ENCODE measurements at regions not wholly inside any gene's neighbourhood (a gene's known extent, or its start where the extent isn't known, plus 50 kb on each side); places are given as distances from the start of the nearest gene placed in this dataset.

GRCh38 chr2:120815292-120815691 lies 79.6 kb downstream of the GLI2 start:
- ChIA-PET POLR2A (no interaction called here), CTCF (no interaction called here)
- DNase-seq (ENCODE audit: extremely low spot score): no peak
- TF ChIP-seq CTCF (IDR thresholded peaks at IDR 0.05; ENCODE audit: control extremely low read depth, extremely low read depth, low read depth, missing control alignments): no peak

- no peak for DNase-seq (ENCODE audit: extremely low spot score)
- TF ChIP-seq CTCF (IDR thresholded peaks at IDR 0.05; ENCODE audit: control extremely low read depth, extremely low read depth, low read depth, missing control alignments): no peak
- CTCF ChIA-PET: no interaction called here
- POLR2A ChIA-PET: no interaction called here
Observed at GRCh38 chr2:120817136-120817955, 81.7 kb downstream of the GLI2 start.

GRCh38 chr2:120817956-120818325 lies 82.3 kb downstream of the GLI2 start:
- CTCF ChIA-PET: no interaction called here
- POLR2A ChIA-PET: no interaction called here
- DNase-seq (ENCODE audit: extremely low spot score): no peak
- no peak for TF ChIP-seq CTCF (IDR thresholded peaks at IDR 0.05; ENCODE audit: control extremely low read depth, extremely low read depth, low read depth, missing control alignments)

- ChIA-PET CTCF (no interaction called here), POLR2A (no interaction called here)
- no peak for DNase-seq (ENCODE audit: extremely low spot score)
- TF ChIP-seq CTCF (IDR thresholded peaks at IDR 0.05; ENCODE audit: control extremely low read depth, extremely low read depth, low read depth, missing control alignments): no peak
Observed at GRCh38 chr2:120818441-120818920, 82.8 kb downstream of the GLI2 start.

GRCh38 chr2:120819720-120820210 lies 84.1 kb downstream of the GLI2 start:
- no peak for TF ChIP-seq CTCF (IDR thresholded peaks at IDR 0.05; ENCODE audit: control extremely low read depth, extremely low read depth, low read depth, missing control alignments)
- ChIA-PET CTCF (interaction anchor here (1.5 kb wide), 1 partner anchor 15 kb away, joined by 3 read pairs; no protein-coding TSS in a partner anchor), POLR2A (no interaction called here)
- no peak for DNase-seq (ENCODE audit: extremely low spot score)

- POLR2A ChIA-PET: no interaction called here
- DNase-seq (ENCODE audit: extremely low spot score): no peak
- CTCF ChIA-PET: interaction anchor here (1.5 kb wide), 1 partner anchor 15 kb away, joined by 3 read pairs; no protein-coding TSS in a partner anchor
- TF ChIP-seq CTCF (IDR thresholded peaks at IDR 0.05; ENCODE audit: control extremely low read depth, extremely low read depth, low read depth, missing control alignments): no peak
Observed at GRCh38 chr2:120820263-120820952, 84.7 kb downstream of the GLI2 start.
